ENCODE measurements at regions not wholly inside any gene's neighbourhood (a gene's known extent, or its start where the extent isn't known, plus 50 kb on each side); places are given as distances from the start of the nearest gene placed in this dataset.

DNA sequence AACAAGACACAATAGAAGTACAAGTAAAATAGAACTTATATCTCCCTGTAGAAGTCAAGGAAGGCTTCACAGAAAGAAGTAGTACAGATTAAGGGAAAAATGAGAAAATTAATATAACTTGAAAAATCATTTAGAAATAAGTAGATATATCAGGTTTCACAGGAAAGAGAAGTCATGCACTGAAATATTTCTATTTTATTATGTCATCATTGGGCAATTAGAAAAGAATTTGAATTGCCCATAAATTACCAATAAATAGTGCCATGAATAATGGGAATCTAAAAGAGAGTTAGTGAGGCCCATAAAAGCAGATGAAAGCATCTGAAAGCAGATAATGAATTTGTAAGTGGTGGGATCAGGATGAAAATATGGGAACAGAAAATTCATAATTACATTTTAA is 1597.8 kb downstream of the PLA2G4A start:
- TF ChIP-seq POLR2A (IDR thresholded peaks at IDR 0.05) = no peak
- TF ChIP-seq, protein P1, sequence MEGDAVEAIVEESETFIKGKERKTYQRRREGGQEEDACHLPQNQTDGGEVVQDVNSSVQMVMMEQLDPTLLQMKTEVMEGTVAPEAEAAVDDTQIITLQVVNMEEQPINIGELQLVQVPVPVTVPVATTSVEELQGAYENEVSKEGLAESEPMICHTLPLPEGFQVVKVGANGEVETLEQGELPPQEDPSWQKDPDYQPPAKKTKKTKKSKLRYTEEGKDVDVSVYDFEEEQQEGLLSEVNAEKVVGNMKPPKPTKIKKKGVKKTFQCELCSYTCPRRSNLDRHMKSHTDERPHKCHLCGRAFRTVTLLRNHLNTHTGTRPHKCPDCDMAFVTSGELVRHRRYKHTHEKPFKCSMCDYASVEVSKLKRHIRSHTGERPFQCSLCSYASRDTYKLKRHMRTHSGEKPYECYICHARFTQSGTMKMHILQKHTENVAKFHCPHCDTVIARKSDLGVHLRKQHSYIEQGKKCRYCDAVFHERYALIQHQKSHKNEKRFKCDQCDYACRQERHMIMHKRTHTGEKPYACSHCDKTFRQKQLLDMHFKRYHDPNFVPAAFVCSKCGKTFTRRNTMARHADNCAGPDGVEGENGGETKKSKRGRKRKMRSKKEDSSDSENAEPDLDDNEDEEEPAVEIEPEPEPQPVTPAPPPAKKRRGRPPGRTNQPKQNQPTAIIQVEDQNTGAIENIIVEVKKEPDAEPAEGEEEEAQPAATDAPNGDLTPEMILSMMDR (IDR thresholded peaks at IDR 0.05) = no peak

Data from esophagus squamous epithelium (tissue), 4 donors.